Bronchial epithelial cell (primary cell): ENCODE measurements at regions not wholly inside any gene's neighbourhood (a gene's known extent, or its start where the extent isn't known, plus 50 kb on each side); places are given as distances from the start of the nearest gene placed in this dataset.

ENCODE experiments used
- DNase-seq: peaks from one replicate; pipeline ENCODE4 v3.0.0-alpha.2; 2010; ENCODE audit warnings: low read depth
- FAIRE-seq: peaks from 2 replicates; lab custom pipeline; 2011; peaks lifted over from hg19 to GRCh38; lab: Jason Lieb, UNC
- H3K27me3 ChIP-seq: 2 replicates; pipeline ENCODE4 v1.5.1; 2011; ENCODE audit warnings: low read length; ENCODE audit not compliant: control insufficient read depth, insufficient read depth
- H3K36me3 ChIP-seq: 2 replicates; pipeline ENCODE4 v1.5.1; 2011; ENCODE audit warnings: low read length; ENCODE audit not compliant: control insufficient read depth, insufficient read depth
- H3K4me3 ChIP-seq: 2 replicates; pipeline ENCODE4 v1.5.1; 2011; ENCODE audit warnings: mild to moderate bottlenecking, low read depth, low read length, control low read depth
- TF ChIP-seq, protein P1 (sequence below): IDR thresholded peaks from 2 replicates; pipeline ENCODE4 v1.5.1; 2011; ENCODE audit warnings: mild to moderate bottlenecking, moderate library complexity, low read length, control low read depth, inconsistent platforms; ENCODE audit not compliant: insufficient read depth, severe bottlenecking

DNA sequence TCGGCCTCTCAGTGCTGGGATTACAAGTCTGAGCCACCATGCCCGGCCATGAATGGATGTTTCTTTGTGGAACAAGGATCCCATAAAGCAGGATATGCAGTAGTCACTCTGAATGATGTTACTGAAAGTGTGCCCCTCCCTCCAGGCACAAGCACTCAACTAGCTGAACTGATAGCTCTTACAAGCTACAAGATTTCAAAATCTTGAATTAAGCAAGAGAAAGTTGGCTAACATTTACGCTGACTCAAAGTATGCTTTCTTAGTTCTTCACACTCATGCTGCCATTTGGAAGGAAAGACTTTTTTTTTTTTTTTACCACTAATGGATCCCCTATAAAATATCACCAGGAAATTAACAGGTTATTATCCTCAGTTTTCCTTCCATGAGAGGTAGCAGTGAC lies 549.0 kb upstream of the PKDCC start:
- DNase-seq, result peak; percentile 1
- Histone ChIP-seq H3K4me3 (no peak overlapping the region), H3K36me3 (no peaks in the 10 kb centered on the region), H3K27me3 (no peaks in the 10 kb centered on the region)
- TF ChIP-seq, protein P1, sequence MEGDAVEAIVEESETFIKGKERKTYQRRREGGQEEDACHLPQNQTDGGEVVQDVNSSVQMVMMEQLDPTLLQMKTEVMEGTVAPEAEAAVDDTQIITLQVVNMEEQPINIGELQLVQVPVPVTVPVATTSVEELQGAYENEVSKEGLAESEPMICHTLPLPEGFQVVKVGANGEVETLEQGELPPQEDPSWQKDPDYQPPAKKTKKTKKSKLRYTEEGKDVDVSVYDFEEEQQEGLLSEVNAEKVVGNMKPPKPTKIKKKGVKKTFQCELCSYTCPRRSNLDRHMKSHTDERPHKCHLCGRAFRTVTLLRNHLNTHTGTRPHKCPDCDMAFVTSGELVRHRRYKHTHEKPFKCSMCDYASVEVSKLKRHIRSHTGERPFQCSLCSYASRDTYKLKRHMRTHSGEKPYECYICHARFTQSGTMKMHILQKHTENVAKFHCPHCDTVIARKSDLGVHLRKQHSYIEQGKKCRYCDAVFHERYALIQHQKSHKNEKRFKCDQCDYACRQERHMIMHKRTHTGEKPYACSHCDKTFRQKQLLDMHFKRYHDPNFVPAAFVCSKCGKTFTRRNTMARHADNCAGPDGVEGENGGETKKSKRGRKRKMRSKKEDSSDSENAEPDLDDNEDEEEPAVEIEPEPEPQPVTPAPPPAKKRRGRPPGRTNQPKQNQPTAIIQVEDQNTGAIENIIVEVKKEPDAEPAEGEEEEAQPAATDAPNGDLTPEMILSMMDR, result no peak
- no peak for FAIRE-seq

DNA sequence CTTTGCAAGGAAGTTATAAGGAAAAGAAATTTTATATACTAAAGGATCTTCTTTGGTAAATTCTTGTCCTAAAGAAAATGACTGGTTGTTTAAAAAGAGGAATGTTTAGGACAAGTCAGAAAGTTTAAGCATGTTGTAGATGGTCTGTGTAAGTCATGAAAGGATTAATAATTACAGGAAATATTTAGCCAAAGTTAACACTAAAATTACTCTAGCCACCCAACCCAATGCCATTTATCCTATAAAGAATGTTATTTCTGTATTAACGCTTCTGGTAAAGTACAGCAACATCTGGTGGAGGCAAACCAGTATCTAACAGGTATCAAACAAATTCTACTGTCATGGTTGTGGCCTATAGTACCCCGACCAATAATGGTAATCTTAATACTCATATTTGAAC lies 546.9 kb upstream of the PKDCC start:
- no peak overlapping the region for H3K4me3 ChIP-seq
- no peaks in the 10 kb centered on the region for H3K36me3 ChIP-seq
- TF ChIP-seq, protein P1, result no peak
- no peak for FAIRE-seq
- no peak for DNase-seq
- H3K27me3 ChIP-seq, result no peaks in the 10 kb centered on the region

DNA sequence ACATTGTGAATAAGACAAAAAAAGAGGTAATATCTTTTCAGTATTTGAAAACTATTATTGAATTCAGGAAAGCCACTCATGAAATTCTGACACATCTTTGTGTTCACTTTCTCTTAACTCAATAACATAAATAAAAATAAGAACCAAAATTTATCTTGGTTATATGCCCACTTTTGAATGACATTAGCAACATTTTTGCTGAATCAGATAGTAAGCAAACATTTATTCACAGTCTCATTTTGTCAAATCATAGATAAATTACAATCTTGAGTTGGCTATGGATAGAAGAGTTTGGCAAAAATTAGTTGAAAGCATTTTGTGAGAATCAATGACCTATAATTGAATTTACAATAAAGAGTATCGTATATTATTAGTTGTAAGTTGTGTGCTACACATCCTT lies 545.1 kb upstream of the PKDCC start:
- FAIRE-seq (no peak), DNase-seq (no peak)
- TF ChIP-seq, protein P1, result no peak
- H3K36me3 ChIP-seq, result no peaks in the 10 kb centered on the region
- H3K4me3 ChIP-seq, result no peak overlapping the region
- H3K27me3 ChIP-seq, result no peaks in the 10 kb centered on the region

DNA sequence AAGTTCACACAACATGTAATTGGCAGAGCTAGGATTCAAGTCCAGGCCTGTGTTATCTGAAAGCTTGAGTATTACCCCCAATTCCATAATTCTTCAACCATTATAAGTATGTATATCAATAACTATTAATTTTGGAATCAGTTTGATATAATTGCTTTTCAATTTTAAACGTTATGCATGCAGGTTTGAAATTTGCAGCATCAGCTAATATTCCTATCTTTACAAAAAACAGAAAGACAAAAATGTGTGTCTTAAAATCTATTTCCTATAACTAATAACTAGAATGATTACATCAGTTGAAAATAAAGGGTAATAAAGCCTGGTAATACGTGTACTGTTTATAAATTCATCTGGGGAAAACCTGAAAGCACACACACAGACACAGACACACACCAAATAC lies 543.3 kb upstream of the PKDCC start:
- DNase-seq (no peak), FAIRE-seq (no peak)
- TF ChIP-seq, protein P1, result no peak
- Histone ChIP-seq H3K27me3 (no peaks in the 10 kb centered on the region), H3K36me3 (no peaks in the 10 kb centered on the region), H3K4me3 (no peak overlapping the region)

DNA sequence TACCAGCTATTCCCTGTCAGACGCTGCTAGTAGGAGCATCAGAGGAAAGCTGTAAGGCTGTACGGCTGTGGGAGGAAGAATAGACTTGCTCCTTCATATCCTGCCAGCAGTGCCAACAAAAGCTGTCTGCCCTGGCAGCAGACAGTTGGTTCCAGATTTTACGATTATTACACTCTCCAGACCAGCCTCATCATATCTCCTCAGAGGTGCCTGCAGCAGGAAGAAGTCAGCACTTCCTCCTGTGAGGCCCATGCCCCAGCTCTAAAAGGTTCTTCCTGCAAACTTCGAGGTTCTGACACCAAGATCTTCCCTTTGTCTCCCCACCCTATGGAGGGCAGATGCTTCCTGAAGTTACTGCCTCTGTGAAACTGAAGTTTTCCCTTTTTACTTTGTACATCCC lies 537.7 kb upstream of the PKDCC start:
- no peaks in the 10 kb centered on the region for H3K27me3 ChIP-seq
- H3K36me3 ChIP-seq, result no peaks in the 10 kb centered on the region
- DNase-seq (no peak), FAIRE-seq (no peak)
- TF ChIP-seq, protein P1, result no peak
- H3K4me3 ChIP-seq, result no peak overlapping the region

DNA sequence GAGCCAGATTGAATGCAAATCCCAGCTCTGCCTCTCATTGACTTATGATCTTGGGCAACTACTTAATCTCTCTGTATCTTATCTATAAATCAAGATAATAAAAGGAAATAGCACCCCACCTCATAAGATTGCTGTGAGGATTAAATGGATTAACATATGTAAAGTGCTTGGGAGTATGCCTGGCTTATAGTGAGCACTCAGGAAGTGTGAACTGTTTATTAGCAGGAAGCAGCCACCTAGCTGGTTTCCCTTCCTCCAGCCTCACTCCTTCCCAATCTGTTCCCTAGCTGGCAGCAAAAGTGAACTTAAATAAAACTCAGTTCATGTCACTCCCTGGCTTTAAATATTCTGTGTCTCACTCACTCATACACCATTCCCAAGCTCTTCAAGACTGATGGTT lies 526.6 kb upstream of the PKDCC start:
- FAIRE-seq (no peak), DNase-seq (no peak)
- Histone ChIP-seq H3K4me3 (no peak overlapping the region), H3K36me3 (no peaks in the 10 kb centered on the region), H3K27me3 (no peaks in the 10 kb centered on the region)
- TF ChIP-seq, protein P1, result no peak
